ENCODE measurements at regions not wholly inside any gene's neighbourhood (a gene's known extent, or its start where the extent isn't known, plus 50 kb on each side); places are given as distances from the start of the nearest gene placed in this dataset.
"Not testable (repeated sequence)": the region's sequence is repeated elsewhere in the genome, so short reads cannot be mapped to it uniquely, and the experiment has no call there.

GRCh38 chr2:39968037-39968436, 189.0 kb upstream of the THUMPD2 start:
- no peak for TF ChIP-seq CTCF (IDR thresholded peaks at IDR 0.05; ENCODE audit: low read depth, low read length)
- no peak for DNase-seq (ENCODE audit: extremely low read depth, low read depth)

- not testable (repeated sequence) for DNase-seq (ENCODE audit: extremely low read depth, low read depth)
Measured at GRCh38 chr2:39960681-39961080, 181.6 kb upstream of the THUMPD2 start.

- DNase-seq (ENCODE audit: extremely low read depth, low read depth): no peak
- TF ChIP-seq CTCF (IDR thresholded peaks at IDR 0.05; ENCODE audit: low read depth, low read length): no peak
Measured at GRCh38 chr2:39954346-39954745, 175.3 kb upstream of the THUMPD2 start.

- TF ChIP-seq CTCF (IDR thresholded peaks at IDR 0.05; ENCODE audit: low read depth, low read length): no peak
Measured at GRCh38 chr2:39949131-39949530, 170.1 kb upstream of the THUMPD2 start.

GRCh38 chr2:39948016-39948719, 169.1 kb upstream of the THUMPD2 start:
- TF ChIP-seq CTCF (IDR thresholded peaks at IDR 0.05; ENCODE audit: low read depth, low read length): no peak
- no peak for DNase-seq (ENCODE audit: extremely low read depth, low read depth)

More at GRCh38 chr2:39949131-39949530, 170.1 kb upstream of the THUMPD2 start:
- DNase-seq (ENCODE audit: extremely low read depth, low read depth): no peak

GRCh38 chr2:39947294-39948015, 168.4 kb upstream of the THUMPD2 start:
- TF ChIP-seq CTCF (IDR thresholded peaks at IDR 0.05; ENCODE audit: low read depth, low read length): no peak
- no peak for DNase-seq (ENCODE audit: extremely low read depth, low read depth)

- no peak for TF ChIP-seq CTCF (IDR thresholded peaks at IDR 0.05; ENCODE audit: low read depth, low read length)
- DNase-seq (ENCODE audit: extremely low read depth, low read depth): no peak
Measured at GRCh38 chr2:39942950-39943349, 163.9 kb upstream of the THUMPD2 start.

All from AG09319 (cell line).